MM.1S (cell line): ENCODE measurements at regions not wholly inside any gene's neighbourhood (a gene's known extent, or its start where the extent isn't known, plus 50 kb on each side); places are given as distances from the start of the nearest gene placed in this dataset.

ENCODE experiments used
- DNase-seq: peaks from one replicate; pipeline ENCODE4 v3.0.0-alpha.2; 2015
- H2AFZ ChIP-seq: fragments of 300-600 bp; sonication (generic); 2 replicates; pipeline ENCODE4 v1.6.0; 2016; ENCODE audit warnings: antibody characterized with exemption, low read length
- H3F3A ChIP-seq: fragments of 300-600 bp; sonication (generic); 2 replicates; pipeline ENCODE4 v1.6.1; 2016; ENCODE audit warnings: mild to moderate bottlenecking, antibody characterized with exemption, low read length, moderate library complexity, mixed read lengths; ENCODE audit not compliant: insufficient read depth
- H3K27ac ChIP-seq: fragments of 300-600 bp; sonication (generic); 2 replicates; pipeline ENCODE4 v1.5.1; 2016; ENCODE audit warnings: mild to moderate bottlenecking, low read length
- H3K27me3 ChIP-seq: fragments of 300-600 bp; sonication (generic); replicated peaks from 2 replicates; pipeline ENCODE4 v1.6.0; 2016; ENCODE audit warnings: low read length; ENCODE audit not compliant: insufficient read depth
- H3K36me3 ChIP-seq: fragments of 300-600 bp; sonication (generic); replicated peaks from 2 replicates; pipeline ENCODE4 v1.6.1; 2016; ENCODE audit warnings: mild to moderate bottlenecking, low read length, mixed read lengths; ENCODE audit not compliant: insufficient read depth
- H3K4me1 ChIP-seq: fragments of 300-600 bp; sonication (generic); 2 replicates; pipeline ENCODE4 v1.6.1; 2016; ENCODE audit warnings: low read length, mixed read lengths
- H3K4me2 ChIP-seq: fragments of 300-600 bp; sonication (generic); 2 replicates; pipeline ENCODE4 v1.6.0; 2016; ENCODE audit warnings: low read depth, low read length
- H3K4me3 ChIP-seq: fragments of 300-600 bp; sonication (generic); 2 replicates; pipeline ENCODE4 v1.5.1; 2016; ENCODE audit warnings: low read length, mixed read lengths
- H3K79me2 ChIP-seq: fragments of 300-600 bp; sonication (generic); 2 replicates; pipeline ENCODE4 v1.6.1; 2016; ENCODE audit warnings: mixed run types, low read length, mixed read lengths
- H3K9ac ChIP-seq: fragments of 300-600 bp; sonication (generic); 2 replicates; pipeline ENCODE4 v1.6.1; 2016; ENCODE audit warnings: low read length, mixed read lengths
- H3K9me2 ChIP-seq: fragments of 300-600 bp; sonication (generic); replicated peaks from 2 replicates; pipeline ENCODE4 v1.6.1; 2016; ENCODE audit warnings: mild to moderate bottlenecking, low read length, mixed read lengths; ENCODE audit not compliant: insufficient read depth
- H3K9me3 ChIP-seq: fragments of 300-600 bp; sonication (generic); replicated peaks from 2 replicates; pipeline ENCODE4 v1.6.1; 2016; ENCODE audit warnings: mild to moderate bottlenecking, low read length, mixed read lengths; ENCODE audit not compliant: insufficient read depth
- H4K20me1 ChIP-seq: fragments of 300-600 bp; sonication (generic); 2 replicates; pipeline ENCODE4 v1.6.1; 2016; ENCODE audit warnings: mild to moderate bottlenecking, low read length, moderate library complexity, mixed read lengths; ENCODE audit not compliant: insufficient read depth
- EZH2 ChIP-seq: fragments of 300-600 bp; sonication (generic); optimal IDR thresholded peaks from 2 replicates; pipeline ENCODE3; 2017; ENCODE audit warnings: low read depth, mild to moderate bottlenecking, antibody characterized with exemption, low read length, mixed read lengths
- EZH2phosphoT487 ChIP-seq: fragments of 300-600 bp; sonication (generic); IDR thresholded peaks from 2 replicates; pipeline ENCODE4 v1.6.1; 2018; ENCODE audit warnings: antibody characterized with exemption, low read length
- TF ChIP-seq, protein P1 (sequence below): fragments of 300-600 bp; sonication (generic); IDR thresholded peaks from 2 replicates; pipeline ENCODE4 v1.5.1; 2016; ENCODE audit warnings: antibody characterized with exemption, low read length, mixed read lengths

DNA sequence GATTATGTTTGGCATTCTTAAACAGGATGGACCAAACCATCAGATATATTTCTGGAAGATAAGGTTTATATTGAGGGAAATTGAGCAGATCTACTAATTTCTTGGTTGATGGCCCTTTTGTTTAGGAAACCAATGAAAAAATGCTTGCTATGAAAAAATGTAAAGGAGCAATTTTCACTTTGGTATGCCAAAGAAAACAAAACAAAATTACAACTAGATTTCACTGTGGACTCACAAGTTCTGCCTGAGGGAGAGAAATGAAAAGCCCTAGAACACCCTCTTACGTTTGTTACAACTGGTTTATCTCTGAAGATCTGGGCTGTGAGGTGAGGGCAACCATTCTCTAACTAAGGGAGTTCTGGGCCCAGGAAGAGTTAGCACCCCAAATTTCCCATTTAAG, 122.5 kb upstream of the IL15 start:
- no peak overlapping the region for H3K4me3 ChIP-seq
- no peak for DNase-seq
- no peak for TF ChIP-seq EZH2
- no peaks in the 10 kb centered on the region for H3K36me3 ChIP-seq
- no peaks in the 10 kb centered on the region for H3K27me3 ChIP-seq
- H3K9me2 ChIP-seq: no peaks in the 10 kb centered on the region
- no peaks in the 10 kb centered on the region for H4K20me1 ChIP-seq
- no peaks in the 10 kb centered on the region for H3F3A ChIP-seq
- H3K27ac ChIP-seq: no peak overlapping the region
- H3K4me2 ChIP-seq: no peak overlapping the region
- H3K79me2 ChIP-seq: no peaks in the 10 kb centered on the region
- H2AFZ ChIP-seq: no peak overlapping the region
- H3K9me3 ChIP-seq: no peaks in the 10 kb centered on the region
- no peaks in the 10 kb centered on the region for H3K4me1 ChIP-seq
- H3K9ac ChIP-seq: no peak overlapping the region

DNA sequence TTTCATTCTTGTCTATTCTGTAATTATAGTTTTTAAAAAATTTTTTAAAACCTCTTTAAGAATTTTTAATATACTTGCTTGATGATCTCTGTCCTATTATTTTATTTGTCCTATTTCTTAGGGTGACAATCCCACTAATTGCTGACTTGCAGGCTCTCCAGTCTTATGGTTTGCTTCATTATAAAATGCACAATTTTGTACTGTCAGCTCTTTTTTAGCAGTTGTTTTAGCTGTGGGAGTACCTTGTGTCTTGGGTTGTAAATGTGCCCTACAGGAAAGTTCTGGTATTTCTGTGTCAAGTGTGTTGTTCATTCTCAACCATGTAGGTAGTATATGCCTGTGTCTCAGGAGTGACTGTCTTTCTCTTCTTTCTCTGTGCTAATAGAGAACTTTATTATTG, 118.2 kb upstream of the IL15 start:
- TF ChIP-seq EZH2phosphoT487: no peak
- TF ChIP-seq, protein P1, sequence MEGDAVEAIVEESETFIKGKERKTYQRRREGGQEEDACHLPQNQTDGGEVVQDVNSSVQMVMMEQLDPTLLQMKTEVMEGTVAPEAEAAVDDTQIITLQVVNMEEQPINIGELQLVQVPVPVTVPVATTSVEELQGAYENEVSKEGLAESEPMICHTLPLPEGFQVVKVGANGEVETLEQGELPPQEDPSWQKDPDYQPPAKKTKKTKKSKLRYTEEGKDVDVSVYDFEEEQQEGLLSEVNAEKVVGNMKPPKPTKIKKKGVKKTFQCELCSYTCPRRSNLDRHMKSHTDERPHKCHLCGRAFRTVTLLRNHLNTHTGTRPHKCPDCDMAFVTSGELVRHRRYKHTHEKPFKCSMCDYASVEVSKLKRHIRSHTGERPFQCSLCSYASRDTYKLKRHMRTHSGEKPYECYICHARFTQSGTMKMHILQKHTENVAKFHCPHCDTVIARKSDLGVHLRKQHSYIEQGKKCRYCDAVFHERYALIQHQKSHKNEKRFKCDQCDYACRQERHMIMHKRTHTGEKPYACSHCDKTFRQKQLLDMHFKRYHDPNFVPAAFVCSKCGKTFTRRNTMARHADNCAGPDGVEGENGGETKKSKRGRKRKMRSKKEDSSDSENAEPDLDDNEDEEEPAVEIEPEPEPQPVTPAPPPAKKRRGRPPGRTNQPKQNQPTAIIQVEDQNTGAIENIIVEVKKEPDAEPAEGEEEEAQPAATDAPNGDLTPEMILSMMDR: no peak
- TF ChIP-seq EZH2: no peak

DNA sequence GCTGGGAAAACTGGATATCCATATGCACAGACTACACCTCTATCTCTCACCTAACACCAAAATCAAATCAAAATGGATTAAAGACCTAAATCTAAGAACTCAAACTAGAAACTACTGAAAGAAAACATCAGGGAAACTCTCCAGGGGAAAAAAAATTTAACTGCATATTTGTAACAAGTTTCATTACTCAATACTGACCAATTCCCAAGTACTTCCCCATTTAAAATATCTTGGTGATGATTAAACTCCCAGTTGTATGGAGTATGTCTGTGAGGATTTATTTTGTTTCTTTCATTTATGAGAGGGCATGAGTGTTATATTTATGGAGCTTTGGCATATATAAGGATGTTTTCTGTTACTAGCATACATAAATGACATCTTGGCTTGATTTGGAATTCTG, 112.3 kb upstream of the IL15 start:
- DNase-seq: no peak
- no peak overlapping the region for H3K4me3 ChIP-seq
- no peak overlapping the region for H3K27ac ChIP-seq
- no peaks in the 10 kb centered on the region for H3K36me3 ChIP-seq
- H4K20me1 ChIP-seq: no peaks in the 10 kb centered on the region
- H3K9me2 ChIP-seq: no peaks in the 10 kb centered on the region
- no peak overlapping the region for H3K4me2 ChIP-seq
- TF ChIP-seq, protein P1: no peak
- TF ChIP-seq EZH2: no peak
- TF ChIP-seq EZH2phosphoT487: no peak
- H3F3A ChIP-seq: no peaks in the 10 kb centered on the region
- no peaks in the 10 kb centered on the region for H3K79me2 ChIP-seq
- no peaks in the 10 kb centered on the region for H3K27me3 ChIP-seq
- no peak overlapping the region for H3K9ac ChIP-seq
- no peaks in the 10 kb centered on the region for H3K4me1 ChIP-seq
- no peaks in the 10 kb centered on the region for H3K9me3 ChIP-seq
- H2AFZ ChIP-seq: no peak overlapping the region

More for the DNA sequence above, 118.2 kb upstream of the IL15 start:
- no peaks in the 10 kb centered on the region for H3K36me3 ChIP-seq
- H2AFZ ChIP-seq: no peak overlapping the region
- no peaks in the 10 kb centered on the region for H3F3A ChIP-seq
- no peak overlapping the region for H3K27ac ChIP-seq
- H3K4me3 ChIP-seq: no peak overlapping the region
- no peak for DNase-seq
- H3K79me2 ChIP-seq: no peaks in the 10 kb centered on the region
- no peak overlapping the region for H3K9ac ChIP-seq
- H3K4me1 ChIP-seq: no peaks in the 10 kb centered on the region
- H3K27me3 ChIP-seq: no peaks in the 10 kb centered on the region
- H3K9me3 ChIP-seq: no peaks in the 10 kb centered on the region
- no peaks in the 10 kb centered on the region for H4K20me1 ChIP-seq
- H3K4me2 ChIP-seq: no peak overlapping the region
- H3K9me2 ChIP-seq: no peaks in the 10 kb centered on the region

DNA sequence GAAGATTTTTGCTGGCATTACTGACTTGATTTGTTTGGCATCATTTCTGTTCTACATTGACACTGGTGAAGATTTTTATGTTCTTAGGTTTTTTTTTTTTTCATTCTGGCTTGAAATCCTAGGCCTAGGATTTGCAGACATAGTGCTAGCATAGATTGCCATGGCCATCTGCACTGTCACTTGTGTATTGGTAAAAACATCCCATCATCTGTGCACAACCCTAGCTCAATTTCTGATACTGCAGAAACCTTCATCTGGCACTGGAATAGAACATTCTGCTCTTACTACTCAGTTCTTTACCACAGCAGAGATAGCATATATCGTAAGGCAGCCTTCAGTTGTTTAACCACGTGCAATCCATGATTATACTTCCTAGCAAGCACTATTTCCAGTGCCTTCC, 111.5 kb upstream of the IL15 start:
- no peaks in the 10 kb centered on the region for H3K79me2 ChIP-seq
- DNase-seq: no peak
- no peaks in the 10 kb centered on the region for H3K9me3 ChIP-seq
- H3K9me2 ChIP-seq: no peaks in the 10 kb centered on the region
- no peaks in the 10 kb centered on the region for H4K20me1 ChIP-seq
- H3K27ac ChIP-seq: no peak overlapping the region
- H3K9ac ChIP-seq: no peak overlapping the region
- no peaks in the 10 kb centered on the region for H3K4me1 ChIP-seq
- TF ChIP-seq EZH2 (no peak), EZH2phosphoT487 (no peak)
- TF ChIP-seq, protein P1: no peak
- H3K4me3 ChIP-seq: no peak overlapping the region
- H3K27me3 ChIP-seq: no peaks in the 10 kb centered on the region
- H2AFZ ChIP-seq: no peak overlapping the region
- no peak overlapping the region for H3K4me2 ChIP-seq
- H3F3A ChIP-seq: no peaks in the 10 kb centered on the region
- no peaks in the 10 kb centered on the region for H3K36me3 ChIP-seq
